ENCODE measurements at regions not wholly inside any gene's neighbourhood (a gene's known extent, or its start where the extent isn't known, plus 50 kb on each side); places are given as distances from the start of the nearest gene placed in this dataset.
A peak's percentile ranks its signal among the peaks of the same experiment; 100 is the strongest.
"Not testable (repeated sequence)": the region's sequence is repeated elsewhere in the genome, so short reads cannot be mapped to it uniquely, and the experiment has no call there.

DNA sequence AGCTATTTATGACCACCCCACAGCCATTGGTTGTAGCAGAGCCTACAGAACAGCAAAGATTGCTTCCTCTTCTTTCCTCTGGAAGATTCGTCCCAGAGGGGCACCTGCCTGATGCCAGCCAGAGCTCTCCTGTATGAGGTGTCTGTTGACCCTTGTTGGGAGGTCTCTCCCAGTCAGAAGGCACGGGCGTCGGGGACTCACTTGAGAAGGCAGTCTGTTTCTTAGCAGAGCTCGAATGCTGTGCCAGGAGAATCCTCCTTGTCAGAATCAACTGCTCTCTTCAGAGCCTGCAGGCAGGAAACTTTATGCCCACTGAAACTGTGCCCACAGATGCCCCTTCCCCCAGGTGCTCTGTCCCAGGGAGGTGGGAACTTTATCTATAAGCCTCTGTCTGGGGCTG, 479.5 kb upstream of the IZUMO3 start:
- Histone ChIP-seq H3K9me3 (no peaks in the 10 kb centered on the region), H3K4me1 (no peaks in the 10 kb centered on the region), H3K27me3 (no peaks in the 10 kb centered on the region), H3K4me3 (no peak overlapping the region), H3K36me3 (ENCODE audit: low read depth, missing control alignments) (no peaks in the 10 kb centered on the region), H3K27ac (no peak overlapping the region)
- intact Hi-C loops (cut with DNase I; ENCODE audit: low total_unique reads) = no loop called here
- WGBS, 2 donors = 74 to 85% methylated on average over 5 of the region's 5 CpGs
- DNase-seq = no peak
- no peak for TF ChIP-seq POLR2A (IDR thresholded peaks at IDR 0.05)

DNA sequence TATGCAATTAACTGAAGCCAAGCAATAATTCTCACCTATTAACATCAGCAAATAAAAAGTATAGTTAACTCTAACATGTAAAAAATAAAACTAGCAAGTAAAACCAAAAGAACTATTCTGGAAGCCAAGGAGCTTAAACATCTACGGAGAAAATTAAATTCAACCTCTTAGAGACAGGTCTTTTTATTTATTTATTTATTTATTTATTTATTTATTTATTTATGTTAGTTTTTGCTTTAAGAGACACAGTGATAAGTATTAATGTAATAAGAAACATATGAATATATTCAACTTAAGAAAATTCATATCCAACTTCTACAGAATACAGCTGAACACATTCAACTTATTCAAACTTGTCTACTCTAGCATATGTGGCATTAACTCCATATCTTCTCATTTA, 472.1 kb upstream of the IZUMO3 start:
- Histone ChIP-seq H3K4me3 (no peak overlapping the region), H3K36me3 (ENCODE audit: low read depth, missing control alignments) (no peaks in the 10 kb centered on the region), H3K9me3 (no peaks in the 10 kb centered on the region), H3K27me3 (no peaks in the 10 kb centered on the region), H3K4me1 (no peaks in the 10 kb centered on the region), H3K27ac (no peak overlapping the region)
- TF ChIP-seq, protein P1, sequence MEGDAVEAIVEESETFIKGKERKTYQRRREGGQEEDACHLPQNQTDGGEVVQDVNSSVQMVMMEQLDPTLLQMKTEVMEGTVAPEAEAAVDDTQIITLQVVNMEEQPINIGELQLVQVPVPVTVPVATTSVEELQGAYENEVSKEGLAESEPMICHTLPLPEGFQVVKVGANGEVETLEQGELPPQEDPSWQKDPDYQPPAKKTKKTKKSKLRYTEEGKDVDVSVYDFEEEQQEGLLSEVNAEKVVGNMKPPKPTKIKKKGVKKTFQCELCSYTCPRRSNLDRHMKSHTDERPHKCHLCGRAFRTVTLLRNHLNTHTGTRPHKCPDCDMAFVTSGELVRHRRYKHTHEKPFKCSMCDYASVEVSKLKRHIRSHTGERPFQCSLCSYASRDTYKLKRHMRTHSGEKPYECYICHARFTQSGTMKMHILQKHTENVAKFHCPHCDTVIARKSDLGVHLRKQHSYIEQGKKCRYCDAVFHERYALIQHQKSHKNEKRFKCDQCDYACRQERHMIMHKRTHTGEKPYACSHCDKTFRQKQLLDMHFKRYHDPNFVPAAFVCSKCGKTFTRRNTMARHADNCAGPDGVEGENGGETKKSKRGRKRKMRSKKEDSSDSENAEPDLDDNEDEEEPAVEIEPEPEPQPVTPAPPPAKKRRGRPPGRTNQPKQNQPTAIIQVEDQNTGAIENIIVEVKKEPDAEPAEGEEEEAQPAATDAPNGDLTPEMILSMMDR (IDR thresholded peaks at IDR 0.05) = no peak
- no peak for TF ChIP-seq POLR2A (IDR thresholded peaks at IDR 0.05)
- DNase-seq = no peak
- 88 to 90% methylated on average over 1 of the region's 1 CpG for WGBS, 2 donors
- intact Hi-C loops (cut with DNase I; ENCODE audit: low total_unique reads) = no loop called here

DNA sequence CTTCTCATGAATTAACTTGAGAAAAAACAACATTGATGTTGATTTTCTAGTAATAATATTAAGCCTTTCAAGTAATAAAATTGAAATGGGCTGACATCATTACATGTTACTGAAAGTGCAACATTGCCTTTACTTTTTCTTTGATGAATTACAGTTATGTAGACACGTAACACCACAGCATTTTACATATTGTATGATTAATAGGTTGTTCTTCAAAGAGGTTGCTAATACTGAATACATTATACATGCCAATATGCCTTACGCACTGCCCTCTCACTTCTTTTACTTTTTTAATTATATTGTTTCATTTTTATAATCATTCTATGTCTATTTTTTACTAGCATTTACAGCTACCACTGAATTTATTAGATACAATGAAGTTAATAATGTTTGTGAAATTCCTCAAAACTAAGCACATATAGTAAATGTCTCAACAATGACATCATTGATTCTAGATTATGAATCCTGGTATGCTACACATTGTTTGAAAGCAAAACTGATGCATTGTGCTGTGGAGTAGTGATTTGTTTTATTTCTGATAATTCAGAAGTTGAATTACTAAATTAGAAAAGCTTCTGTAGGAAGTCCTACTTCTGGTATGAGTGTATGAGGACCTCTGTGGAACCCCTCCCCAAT, 464.4 kb upstream of the IZUMO3 start:
- Histone ChIP-seq H3K4me3 (no peak overlapping the region), H3K4me1 (no peaks in the 10 kb centered on the region), H3K9me3 (no peaks in the 10 kb centered on the region), H3K27me3 (no peaks in the 10 kb centered on the region), H3K36me3 (ENCODE audit: low read depth, missing control alignments) (no peaks in the 10 kb centered on the region), H3K27ac (no peak overlapping the region)
- intact Hi-C loops (cut with DNase I; ENCODE audit: low total_unique reads) = no loop called here
- DNase-seq = no peak
- no peak for TF ChIP-seq POLR2A (IDR thresholded peaks at IDR 0.05)
- TF ChIP-seq, protein P1 (IDR thresholded peaks at IDR 0.05) = no peak
- 81 to 83% methylated on average over 2 of the region's 2 CpGs for WGBS, 2 donors

DNA sequence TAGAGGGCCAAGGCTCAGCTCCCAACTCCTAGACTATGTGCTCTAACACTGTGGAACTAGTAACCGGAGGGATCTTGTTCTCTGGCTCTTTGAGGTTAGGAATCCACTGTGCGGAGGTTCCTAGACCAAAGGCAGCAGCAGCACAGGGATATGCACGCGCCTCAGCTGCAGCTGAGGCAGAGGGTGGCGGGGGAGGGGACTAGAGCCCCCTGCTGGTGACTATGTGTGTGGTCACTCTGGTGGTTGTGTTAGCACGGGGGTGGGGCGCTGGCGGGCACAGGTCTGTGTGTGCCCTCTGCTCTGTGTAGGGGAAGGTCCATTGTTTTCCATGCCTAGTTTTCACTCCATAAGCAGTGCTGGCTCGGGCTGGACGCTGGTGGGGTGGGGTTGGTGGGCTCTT, 458.0 kb upstream of the IZUMO3 start:
- Histone ChIP-seq H3K4me1 (no peaks in the 10 kb centered on the region), H3K27ac (no peak overlapping the region), H3K36me3 (ENCODE audit: low read depth, missing control alignments) (no peaks in the 10 kb centered on the region), H3K27me3 (no peaks in the 10 kb centered on the region), H3K9me3 (no peaks in the 10 kb centered on the region), H3K4me3 (peak overlapping the region in 1 of 2 donors; percentile 6)
- intact Hi-C loops (cut with DNase I; ENCODE audit: low total_unique reads) = no loop called here
- WGBS, 2 donors = 36 to 53% methylated on average over 8 to 10 of the region's 10 CpGs
- DNase-seq = peak; percentile 38
- TF ChIP-seq, protein P1 (IDR thresholded peaks at IDR 0.05) = peak in 1 of 3 experiments; percentile 13
- TF ChIP-seq POLR2A (IDR thresholded peaks at IDR 0.05) = no peak

DNA sequence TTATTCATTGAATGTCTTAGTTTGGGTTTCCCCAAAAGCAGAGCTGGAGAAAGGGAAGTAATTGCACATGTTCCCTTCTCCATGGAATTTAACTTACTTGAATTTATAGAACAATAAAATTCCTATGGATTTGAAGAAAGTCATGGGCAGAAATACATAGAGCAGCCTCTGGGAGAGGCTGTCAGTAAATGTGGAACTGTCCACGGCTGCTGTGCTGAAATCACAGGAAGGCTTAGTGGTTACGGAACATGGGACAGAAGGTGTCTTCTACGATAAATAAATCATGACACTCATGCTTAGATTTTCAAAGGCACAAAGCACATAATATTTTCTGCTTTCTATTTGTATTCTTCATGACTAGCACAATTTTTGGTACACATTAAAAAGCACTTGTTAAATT, 440.6 kb upstream of the IZUMO3 start:
- DNase-seq = no peak
- Histone ChIP-seq H3K4me3 (no peak overlapping the region), H3K27me3 (no peaks in the 10 kb centered on the region), H3K36me3 (ENCODE audit: low read depth, missing control alignments) (no peaks in the 10 kb centered on the region), H3K27ac (no peak overlapping the region), H3K9me3 (no peaks in the 10 kb centered on the region), H3K4me1 (no peaks in the 10 kb centered on the region)
- WGBS, 2 donors = 66 to 79% methylated on average over 3 of the region's 3 CpGs
- TF ChIP-seq, protein P1 (IDR thresholded peaks at IDR 0.05) = no peak
- TF ChIP-seq POLR2A (IDR thresholded peaks at IDR 0.05) = no peak
- intact Hi-C loops (cut with DNase I; ENCODE audit: low total_unique reads) = no loop called here

DNA sequence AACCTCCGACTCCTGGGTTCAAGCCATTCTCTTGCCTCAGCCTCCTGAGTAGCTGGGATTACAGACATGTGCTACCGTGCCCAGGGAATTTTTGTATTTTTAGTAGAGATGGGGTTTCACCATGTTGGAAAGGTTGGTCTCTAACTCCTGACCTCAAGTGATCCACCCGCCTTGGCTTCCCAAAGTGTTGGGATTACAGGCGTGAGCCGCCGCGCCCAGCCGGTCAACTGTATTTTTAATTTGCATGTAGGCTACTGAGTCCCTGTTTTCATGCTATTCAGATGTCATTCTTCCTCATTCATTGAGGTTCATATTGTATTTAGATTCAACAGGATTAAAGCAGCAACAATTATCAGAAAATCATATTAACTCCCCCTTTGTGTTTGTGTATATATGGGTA, 425.1 kb upstream of the IZUMO3 start:
- H3K27ac ChIP-seq; intact Hi-C loops (cut with DNase I; ENCODE audit: low total_unique reads); DNase-seq; H3K4me1 ChIP-seq; H3K4me3 ChIP-seq; H3K36me3 ChIP-seq (ENCODE audit: low read depth, missing control alignments); H3K9me3 ChIP-seq; H3K27me3 ChIP-seq: not testable (repeated sequence)
- WGBS, 2 donors = 78 to 79% methylated on average over 8 of the region's 8 CpGs
